HFFc6 (cell line): ENCODE measurements at regions not wholly inside any gene's neighbourhood (a gene's known extent, or its start where the extent isn't known, plus 50 kb on each side); places are given as distances from the start of the nearest gene placed in this dataset.
A peak's percentile ranks its signal among the peaks of the same experiment; 100 is the strongest.

Experiments
- DNase-seq: peaks from one replicate; pipeline ENCODE4 v3.0.0-alpha.2; 2018
- H3K27ac Mint-ChIP-seq: 2 replicates; pipeline ENCODE4 v1.8.0; 2020; ENCODE audit warnings: mild to moderate bottlenecking, mixed read lengths
- H3K27me3 Mint-ChIP-seq: 2 replicates; pipeline ENCODE4 v1.8.0; 2021; ENCODE audit warnings: mild to moderate bottlenecking, moderate library complexity, mixed read lengths; ENCODE audit not compliant: insufficient read depth
- H3K36me3 Mint-ChIP-seq: 2 replicates; pipeline ENCODE4 v1.8.0; 2021; ENCODE audit warnings: low read depth, mixed read lengths
- H3K4me1 Mint-ChIP-seq: 2 replicates; pipeline ENCODE4 v1.8.0; 2020; ENCODE audit warnings: low read depth, mixed read lengths
- H3K4me3 Mint-ChIP-seq: 2 replicates; pipeline ENCODE4 v1.8.0; 2020; ENCODE audit warnings: mild to moderate bottlenecking, moderate library complexity, mixed read lengths
- H3K9me3 Mint-ChIP-seq: 2 replicates; pipeline ENCODE4 v1.8.0; 2020; ENCODE audit warnings: mild to moderate bottlenecking, mixed read lengths
- CTCF ChIP-seq: fragments of 200-600 bp; sonication (generic); IDR thresholded peaks from 2 replicates; pipeline ENCODE4 v1.5.0; 2021; ENCODE audit warnings: antibody characterized with exemption, mild to moderate bottlenecking

- Mint-ChIP-seq H3K4me1 (peaks cover 71% of the 10 kb centered on the region), H3K9me3 (peaks cover 4% of the 10 kb centered on the region; the same call in 1 of the 2 replicates), H3K27me3 (no peaks in the 10 kb centered on the region), H3K4me3 (peak overlapping the region; percentile 9; the same call in 1 of the 2 replicates), H3K27ac (peak overlapping the region; percentile 36), H3K36me3 (peaks cover 29% of the 10 kb centered on the region)
- DNase-seq = no peak
- no peak for TF ChIP-seq CTCF
These were observed 299.4 kb downstream of the PSAT1 start for GRCh38 chr9:78596346-78596745.

- peaks cover 71% of the 10 kb centered on the region for H3K4me1 Mint-ChIP-seq
- no peak overlapping the region for H3K4me3 Mint-ChIP-seq
- no peak for DNase-seq
- peaks cover 33% of the 10 kb centered on the region for H3K36me3 Mint-ChIP-seq
- H3K9me3 Mint-ChIP-seq = peaks cover 7% of the 10 kb centered on the region
- no peak for TF ChIP-seq CTCF
- H3K27ac Mint-ChIP-seq = no peak overlapping the region
- no peaks in the 10 kb centered on the region for H3K27me3 Mint-ChIP-seq
These were observed 301.2 kb downstream of the PSAT1 start for GRCh38 chr9:78598120-78598519.

DNA sequence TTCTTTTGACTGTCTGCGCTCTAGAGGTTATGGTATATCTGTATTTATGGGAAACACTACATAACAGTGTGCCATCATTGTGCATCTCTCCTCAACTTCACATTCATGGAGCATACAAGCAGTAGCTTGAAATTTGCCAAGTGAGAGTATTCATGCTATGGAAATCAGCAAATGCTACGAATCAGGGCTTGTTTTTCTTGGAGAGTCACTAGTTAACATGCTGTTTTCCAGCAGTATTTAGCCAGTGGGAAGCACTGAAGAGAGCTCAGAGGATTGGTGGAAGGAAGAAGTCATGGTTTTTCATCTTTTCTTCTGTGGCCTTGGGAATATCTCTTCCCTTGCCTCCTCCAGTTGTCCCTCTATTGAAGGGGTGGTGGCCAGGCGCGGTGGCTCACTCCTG lies 303.0 kb downstream of the PSAT1 start:
- no peak for DNase-seq
- Mint-ChIP-seq H3K36me3 (peaks cover 43% of the 10 kb centered on the region), H3K27ac (no peak overlapping the region), H3K4me1 (peaks cover 67% of the 10 kb centered on the region), H3K9me3 (peaks cover 12% of the 10 kb centered on the region), H3K27me3 (no peaks in the 10 kb centered on the region), H3K4me3 (no peak overlapping the region)
- TF ChIP-seq CTCF = no peak

GRCh38 chr9:78601957-78602565 lies 305.1 kb downstream of the PSAT1 start:
- TF ChIP-seq CTCF = peak; percentile 97
- peaks cover 12% of the 10 kb centered on the region for H3K9me3 Mint-ChIP-seq
- H3K27me3 Mint-ChIP-seq = no peaks in the 10 kb centered on the region
- H3K4me1 Mint-ChIP-seq = peaks cover 57% of the 10 kb centered on the region
- peak overlapping the region; percentile 75 for H3K27ac Mint-ChIP-seq
- peak; percentile 59 for DNase-seq
- H3K4me3 Mint-ChIP-seq = no peak overlapping the region
- peaks cover 50% of the 10 kb centered on the region for H3K36me3 Mint-ChIP-seq

- TF ChIP-seq CTCF = no peak
- no peak overlapping the region for H3K4me3 Mint-ChIP-seq
- H3K4me1 Mint-ChIP-seq = peaks cover 63% of the 10 kb centered on the region
- H3K27me3 Mint-ChIP-seq = no peaks in the 10 kb centered on the region
- peaks cover 20% of the 10 kb centered on the region for H3K9me3 Mint-ChIP-seq
- DNase-seq = no peak
- H3K36me3 Mint-ChIP-seq = peaks cover 57% of the 10 kb centered on the region
- H3K27ac Mint-ChIP-seq = peak overlapping the region; percentile 21; the same call in 1 of the 2 replicates
These were observed 308.4 kb downstream of the PSAT1 start for GRCh38 chr9:78605041-78606000.
